Skeletal muscle cell (primary cell): ENCODE measurements at regions not wholly inside any gene's neighbourhood (a gene's known extent, or its start where the extent isn't known, plus 50 kb on each side); places are given as distances from the start of the nearest gene placed in this dataset.

Source experiments
- DNase-seq: peaks from one replicate; pipeline ENCODE4 v3.0.0-alpha.2; 2010; ENCODE audit warnings: low read depth
- H3K4me3 ChIP-seq: 2 replicates; pipeline ENCODE4 v1.5.1; 2011; ENCODE audit warnings: low read depth, mild to moderate bottlenecking, control low read depth, low read length, moderate library complexity

DNA sequence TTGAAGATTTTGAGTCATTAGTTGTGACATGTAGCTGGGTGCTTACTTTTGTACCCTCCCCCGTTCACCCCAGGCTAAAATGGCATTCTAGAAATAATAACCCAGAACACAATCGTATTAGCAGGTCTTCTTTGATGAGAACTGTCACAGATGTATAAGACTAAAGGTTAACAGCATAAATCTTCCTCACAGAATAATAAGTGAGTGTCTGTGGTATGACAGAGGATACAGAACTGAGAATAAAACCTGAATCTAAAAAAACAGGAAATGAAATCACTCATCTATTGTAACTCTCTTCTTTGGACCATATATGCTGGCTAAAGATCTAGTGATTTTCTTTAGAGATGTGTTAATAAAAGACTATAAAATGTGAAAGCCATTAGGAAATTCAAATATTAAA lies 746.6 kb downstream of the LRFN5 start:
- DNase-seq = no peak
- no peak overlapping the region for H3K4me3 ChIP-seq

DNA sequence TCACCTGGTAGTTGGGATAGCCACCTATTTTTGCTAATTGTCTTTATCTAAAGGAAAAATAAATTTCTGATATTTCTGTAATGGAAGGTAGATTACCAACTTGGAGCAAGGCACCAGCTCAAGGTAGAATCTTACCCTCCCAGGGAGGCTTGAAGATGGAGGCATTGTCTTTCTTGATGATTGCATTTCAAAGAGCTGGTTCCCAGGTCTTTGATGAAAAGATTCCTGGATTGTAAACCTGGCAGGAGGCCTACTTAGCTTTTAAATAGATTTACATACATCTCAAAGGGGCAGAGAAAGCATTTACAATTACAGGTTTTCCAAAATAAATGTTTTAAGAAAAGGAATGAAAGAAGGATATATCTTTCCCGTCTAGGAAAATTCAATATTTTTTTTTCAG lies 729.2 kb downstream of the LRFN5 start:
- H3K4me3 ChIP-seq = no peak overlapping the region
- no peak for DNase-seq

DNA sequence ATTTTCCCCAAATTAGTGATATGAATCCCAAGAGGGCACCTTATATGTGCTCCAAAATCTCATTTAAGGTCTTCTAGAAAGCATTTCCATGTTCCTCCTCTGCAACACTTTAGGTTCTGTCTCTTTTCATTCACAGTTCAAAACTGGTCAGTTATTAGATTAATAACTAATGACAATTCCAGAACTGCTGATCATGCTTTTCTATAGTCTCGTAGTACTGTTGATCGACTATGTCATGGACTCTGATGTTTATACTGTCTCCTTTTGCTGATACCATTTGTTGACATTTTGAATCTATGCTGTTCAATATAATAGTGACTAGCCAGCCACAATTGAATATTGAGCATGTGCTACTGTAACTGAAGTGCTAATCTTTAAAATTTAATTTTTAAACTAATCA lies 728.3 kb downstream of the LRFN5 start:
- no peak overlapping the region for H3K4me3 ChIP-seq
- no peak for DNase-seq

DNA sequence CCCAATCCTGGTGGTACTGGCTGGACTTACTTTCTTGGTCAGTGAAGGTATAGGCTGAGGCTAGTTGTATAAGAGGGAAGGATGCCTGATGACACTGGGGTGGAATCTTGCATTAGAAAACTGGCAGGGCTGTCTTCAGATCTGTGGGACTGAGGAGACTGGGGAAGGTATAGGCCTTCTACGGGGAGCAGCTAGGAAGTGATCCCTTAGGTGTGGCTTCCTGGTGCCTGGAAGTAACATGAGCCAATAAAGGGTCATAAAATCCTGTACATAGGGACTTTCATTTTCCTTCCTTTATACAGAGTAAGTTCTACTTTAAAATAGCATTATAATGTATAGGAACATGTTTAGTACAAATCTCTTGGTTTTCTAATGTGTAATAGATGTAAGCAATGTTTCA lies 716.8 kb downstream of the LRFN5 start:
- DNase-seq = no peak
- no peak overlapping the region for H3K4me3 ChIP-seq

DNA sequence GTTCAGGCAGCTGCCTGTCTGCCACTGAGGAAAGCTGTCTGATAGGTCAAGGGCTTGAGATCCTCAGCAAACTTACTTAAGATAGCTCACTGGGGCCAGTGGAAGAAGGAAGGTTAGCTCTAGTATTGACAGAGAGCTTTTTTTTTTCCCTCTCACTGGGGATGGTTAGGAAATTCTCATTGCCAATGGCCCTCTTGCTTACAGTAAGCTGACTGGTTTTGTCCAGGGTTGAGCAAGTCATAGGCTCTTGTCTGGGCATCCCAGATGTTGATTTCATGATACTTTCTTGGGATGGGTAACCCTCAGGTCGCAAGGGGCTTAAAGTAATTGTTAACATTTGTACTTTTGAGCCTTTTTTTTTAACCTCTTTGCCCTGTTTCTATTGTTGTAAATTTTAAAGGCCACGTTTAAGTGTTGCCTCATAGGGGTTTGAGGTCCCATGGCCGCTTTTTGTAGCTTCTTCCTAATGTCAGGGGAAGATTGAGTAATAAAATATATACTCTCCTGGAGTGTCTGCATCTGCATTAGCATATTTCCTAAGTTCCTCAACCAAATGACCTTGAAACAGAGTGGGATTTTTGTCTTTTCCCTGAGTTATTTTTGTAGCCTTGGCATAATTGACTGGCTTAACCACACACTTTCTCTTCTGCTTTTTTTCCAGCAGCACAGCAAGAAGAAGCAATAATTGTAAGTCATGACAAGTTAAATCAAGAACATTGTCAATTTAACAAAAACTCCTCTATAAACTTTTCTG lies 716.0 kb downstream of the LRFN5 start:
- no peak overlapping the region for H3K4me3 ChIP-seq
- DNase-seq = no peak

DNA sequence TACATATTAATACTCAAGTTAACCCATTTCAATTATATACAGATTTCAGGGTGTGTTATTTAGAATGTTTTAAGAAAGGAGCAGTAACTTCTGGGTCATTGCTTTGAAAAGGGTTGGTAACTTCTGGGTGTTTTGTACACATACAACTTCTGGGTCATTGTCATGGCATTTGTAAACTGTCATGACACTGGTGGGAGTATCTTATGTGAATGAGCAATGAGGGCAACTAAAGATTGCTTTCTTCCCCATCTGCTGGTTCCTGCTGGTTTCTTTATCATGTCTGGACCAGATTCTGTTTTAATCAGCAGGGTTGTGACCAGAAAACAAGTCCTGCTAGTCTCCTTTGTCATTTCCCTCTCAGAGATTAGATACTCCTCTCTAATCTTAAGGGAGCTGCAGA lies 713.3 kb downstream of the LRFN5 start:
- H3K4me3 ChIP-seq = no peak overlapping the region
- DNase-seq = no peak

DNA sequence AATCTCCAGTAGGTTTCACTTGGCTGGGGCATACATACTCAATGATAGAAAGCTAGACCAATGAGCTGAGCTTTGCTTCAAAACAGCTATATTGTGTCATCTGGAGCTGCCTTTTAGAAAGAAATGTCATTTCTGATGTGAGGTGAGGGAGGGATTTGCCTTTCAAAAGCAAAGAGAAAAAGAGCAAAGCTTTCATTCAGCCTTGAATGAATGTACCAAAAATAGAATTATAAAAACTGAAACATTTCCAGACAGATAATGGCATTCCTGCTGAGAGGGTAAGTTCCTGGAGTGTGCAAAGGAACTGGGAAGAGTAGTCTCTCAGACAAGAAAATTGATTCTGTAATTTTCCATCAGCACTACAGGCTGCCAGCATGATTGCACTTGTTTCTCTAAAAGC lies 710.0 kb downstream of the LRFN5 start:
- no peak for DNase-seq
- H3K4me3 ChIP-seq = no peak overlapping the region

DNA sequence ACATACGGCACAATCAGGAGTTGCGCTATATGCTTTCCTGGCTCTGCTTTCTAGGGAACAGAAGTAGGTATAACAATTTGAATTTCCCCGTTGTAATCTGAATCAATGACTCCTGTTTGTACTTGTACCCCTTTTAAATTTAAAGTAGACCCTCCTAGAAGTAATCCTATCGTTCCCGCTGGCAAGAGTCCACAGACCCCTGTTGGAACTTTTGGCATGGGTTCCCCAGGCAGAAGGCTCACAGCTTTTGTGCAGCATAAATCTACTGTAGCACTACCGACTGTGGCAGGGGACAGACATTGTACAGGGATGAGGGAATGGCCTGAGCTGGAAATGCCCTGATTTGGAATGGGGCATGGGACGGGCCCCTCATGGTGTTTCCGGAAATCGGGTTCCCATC lies 705.2 kb downstream of the LRFN5 start:
- no peak overlapping the region for H3K4me3 ChIP-seq
- no peak for DNase-seq

DNA sequence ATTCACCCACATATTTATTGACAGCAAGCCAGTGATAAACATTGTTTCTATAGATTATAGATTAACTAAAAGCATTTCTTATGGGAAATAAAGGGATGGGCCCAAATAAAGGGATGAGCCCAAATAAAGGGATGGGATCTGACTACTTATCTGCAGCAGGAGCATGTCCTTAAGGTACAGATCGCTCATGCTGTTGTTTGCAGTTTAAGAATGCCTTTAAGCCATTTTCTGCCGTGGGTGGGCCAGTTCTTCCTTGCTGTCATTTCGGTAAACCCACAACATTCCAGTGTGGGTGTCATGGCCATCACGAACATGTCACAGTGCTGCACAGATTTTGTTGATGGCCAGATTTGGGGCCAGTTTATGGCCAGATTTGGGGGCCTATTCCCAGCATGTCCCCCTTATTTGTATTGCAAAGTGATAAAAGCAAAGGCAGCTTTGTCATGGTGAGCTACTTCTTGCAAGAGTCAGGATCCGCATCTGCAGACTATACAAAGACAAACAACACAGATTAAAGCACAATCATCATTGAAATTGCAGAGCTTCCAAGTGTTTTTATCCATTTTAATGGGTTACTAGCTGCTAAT lies 700.7 kb downstream of the LRFN5 start:
- DNase-seq = no peak
- no peak overlapping the region for H3K4me3 ChIP-seq

DNA sequence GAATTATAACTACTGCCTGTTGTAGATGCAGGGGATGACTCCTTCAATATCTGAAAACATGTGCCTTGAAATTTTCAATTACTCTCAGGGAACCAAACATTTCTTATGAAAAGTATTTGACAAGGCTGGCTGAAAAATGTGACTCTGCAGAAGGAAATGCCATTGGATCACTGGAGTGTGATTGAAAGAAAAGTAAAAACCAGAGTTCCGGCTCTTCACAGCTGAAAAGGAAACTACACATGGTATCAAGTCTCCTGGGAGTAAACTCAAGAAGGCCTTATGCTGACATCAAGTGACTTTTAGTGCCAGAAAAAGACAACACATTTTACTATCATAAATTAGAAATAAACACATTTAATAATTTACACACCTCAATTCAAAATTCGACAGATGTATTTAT lies 693.0 kb downstream of the LRFN5 start:
- no peak for DNase-seq

DNA sequence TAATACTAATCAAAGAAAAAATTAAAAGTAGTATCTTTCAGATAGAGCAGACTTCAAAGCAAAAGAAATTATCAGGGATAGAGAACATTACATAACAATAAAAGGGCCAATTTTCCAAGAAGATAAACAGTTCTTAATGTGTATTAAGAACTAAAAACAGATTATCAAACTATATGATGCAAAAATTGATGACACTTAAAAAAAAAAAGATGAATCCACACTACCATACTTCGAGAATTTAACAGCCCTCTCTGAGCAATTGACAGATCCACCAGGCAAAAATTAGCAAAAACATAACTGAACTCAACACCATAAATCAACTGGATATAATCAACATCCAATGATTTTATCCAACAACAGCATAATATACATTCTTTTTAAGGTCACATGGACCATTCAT lies 686.5 kb downstream of the LRFN5 start:
- no peak for DNase-seq
- H3K4me3 ChIP-seq = no peak overlapping the region

More for the DNA sequence above, 693.0 kb downstream of the LRFN5 start:
- H3K4me3 ChIP-seq = no peak overlapping the region

DNA sequence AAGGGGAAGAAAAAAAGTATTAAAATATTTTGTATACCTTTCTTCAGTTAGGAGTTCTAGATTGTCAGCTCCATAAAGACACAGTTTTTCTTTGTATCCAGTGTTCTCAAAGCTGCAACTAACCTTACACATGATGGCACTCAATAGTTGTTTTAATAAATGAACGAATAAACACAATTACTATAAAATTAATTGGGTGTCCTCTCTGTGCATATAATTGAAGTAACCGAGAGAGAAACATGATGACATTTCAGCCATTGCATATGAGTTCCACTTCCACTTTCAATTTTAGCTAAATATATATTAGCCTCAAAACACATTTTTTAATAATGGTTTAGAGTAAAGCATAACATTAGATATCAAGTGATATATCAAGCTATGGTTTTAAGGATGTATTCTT lies 671.2 kb downstream of the LRFN5 start:
- H3K4me3 ChIP-seq = no peak overlapping the region
- DNase-seq = no peak

DNA sequence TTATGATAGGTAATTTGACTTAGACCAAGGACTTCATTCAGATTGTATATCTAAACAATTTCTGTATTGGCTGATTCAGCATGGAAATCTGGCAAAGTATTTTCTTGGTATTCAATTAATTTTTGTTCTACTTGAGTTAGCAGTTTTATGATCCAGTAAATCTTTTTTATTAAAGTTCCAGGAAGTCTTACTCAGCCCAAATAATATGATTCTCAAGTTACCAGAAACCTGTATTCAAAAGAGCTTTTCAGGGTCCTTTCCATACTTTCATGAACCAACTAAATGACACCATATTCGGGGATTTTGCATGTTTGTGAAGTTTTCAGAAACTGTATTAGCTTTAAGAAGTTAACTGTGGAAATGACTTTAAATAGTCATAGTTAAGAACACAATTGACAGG lies 662.6 kb downstream of the LRFN5 start:
- no peak for DNase-seq
- H3K4me3 ChIP-seq = no peak overlapping the region

DNA sequence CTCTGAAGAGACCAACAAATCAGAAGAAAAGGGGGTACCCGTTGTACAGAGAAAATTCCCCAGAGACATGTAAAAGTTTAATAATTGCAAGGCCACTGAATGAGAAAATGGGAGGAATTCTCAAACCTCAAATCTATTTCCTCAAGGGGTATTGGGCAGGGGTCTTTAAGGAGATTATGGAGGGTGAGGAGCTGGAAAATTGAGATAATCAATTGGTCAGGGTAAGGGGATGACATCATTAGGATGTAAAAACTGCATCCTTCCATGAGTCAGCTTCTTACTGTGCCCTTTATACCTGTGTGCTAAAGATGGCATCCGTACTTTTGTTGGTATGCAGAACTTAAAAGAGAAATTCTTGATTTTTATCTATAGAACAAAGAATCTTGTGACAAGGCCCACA lies 641.5 kb downstream of the LRFN5 start:
- no peak overlapping the region for H3K4me3 ChIP-seq
- no peak for DNase-seq

DNA sequence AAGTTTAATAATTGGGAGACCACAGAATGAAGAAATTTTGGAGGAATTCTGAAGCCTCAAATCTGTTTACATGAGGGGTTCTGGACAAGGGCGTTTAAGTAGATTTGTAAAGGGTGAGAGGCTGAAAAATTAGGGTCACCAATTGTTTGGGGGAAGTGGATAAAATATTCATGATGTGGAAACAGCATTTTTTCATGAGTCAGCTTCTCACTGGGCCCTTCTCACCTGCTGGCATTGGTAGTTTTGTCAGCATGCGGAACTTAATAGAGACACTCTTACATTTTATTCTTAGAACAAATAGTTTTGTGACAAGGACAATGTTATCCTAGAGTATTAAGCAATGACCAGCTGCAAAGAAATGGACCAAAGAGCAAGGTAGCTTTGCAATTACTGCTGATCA lies 634.4 kb downstream of the LRFN5 start:
- no peak overlapping the region for H3K4me3 ChIP-seq
- DNase-seq = no peak

DNA sequence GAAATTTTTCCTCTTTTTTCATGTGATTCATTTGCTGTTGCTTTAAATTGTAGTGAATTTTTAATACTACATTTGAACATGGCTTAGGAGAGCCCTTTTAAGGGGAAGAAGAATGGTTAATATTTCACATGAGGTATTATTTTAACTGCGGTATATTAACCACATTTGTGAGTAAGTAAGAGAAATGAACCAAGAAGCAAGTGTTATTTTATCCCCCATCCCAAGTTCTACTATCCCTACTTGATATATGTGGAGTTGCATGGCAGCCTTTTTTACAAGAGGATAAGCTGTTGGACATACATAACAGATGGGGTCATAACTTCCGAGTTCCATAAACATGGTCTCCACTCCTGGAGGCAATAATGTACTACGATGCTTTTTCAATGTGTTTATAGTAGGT lies 623.3 kb downstream of the LRFN5 start:
- no peak for DNase-seq
- H3K4me3 ChIP-seq = no peak overlapping the region

DNA sequence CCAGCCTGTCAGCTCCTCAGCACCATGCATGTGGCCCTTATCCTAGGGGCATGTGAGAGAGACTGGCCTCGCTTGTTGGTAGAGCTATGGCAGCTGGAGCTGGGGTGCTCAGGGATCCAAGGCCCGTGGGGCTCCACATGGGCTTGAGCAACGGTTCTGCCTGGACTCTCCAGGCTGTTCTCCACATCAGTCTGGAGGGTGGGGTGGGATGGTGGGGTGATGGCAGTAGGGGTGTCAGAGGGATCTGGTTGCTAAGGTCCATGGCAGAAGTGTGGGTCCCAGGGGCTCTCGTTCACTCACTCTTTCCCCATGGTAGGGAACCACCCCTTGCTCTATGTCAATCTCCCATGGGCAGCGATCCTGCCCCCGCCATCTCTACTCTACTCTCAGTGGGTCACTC lies 622.6 kb downstream of the LRFN5 start:
- H3K4me3 ChIP-seq = no peak overlapping the region

DNA sequence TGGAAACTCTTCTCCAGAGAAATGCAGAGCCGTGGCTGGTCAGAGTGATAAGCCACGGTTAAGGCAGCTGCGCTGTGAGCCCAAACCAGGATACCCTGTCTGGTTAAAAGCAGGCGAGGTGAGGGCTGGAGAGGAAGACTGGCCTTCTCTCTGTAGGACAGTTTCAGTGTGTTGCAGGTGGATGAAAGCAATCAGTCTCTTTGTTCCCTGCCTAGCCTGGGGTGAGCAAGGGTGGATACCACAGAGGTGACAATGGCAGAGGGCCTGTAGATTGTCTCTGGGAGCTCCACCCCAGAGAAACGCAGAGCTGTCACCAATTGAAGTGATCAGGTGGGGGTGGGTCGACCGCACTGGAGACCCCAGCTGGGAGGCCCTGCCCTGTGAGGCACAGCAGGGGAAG lies 621.9 kb downstream of the LRFN5 start:
- H3K4me3 ChIP-seq = no peak overlapping the region
- DNase-seq = no peak

More for the DNA sequence above, 622.6 kb downstream of the LRFN5 start:
- no peak for DNase-seq

DNA sequence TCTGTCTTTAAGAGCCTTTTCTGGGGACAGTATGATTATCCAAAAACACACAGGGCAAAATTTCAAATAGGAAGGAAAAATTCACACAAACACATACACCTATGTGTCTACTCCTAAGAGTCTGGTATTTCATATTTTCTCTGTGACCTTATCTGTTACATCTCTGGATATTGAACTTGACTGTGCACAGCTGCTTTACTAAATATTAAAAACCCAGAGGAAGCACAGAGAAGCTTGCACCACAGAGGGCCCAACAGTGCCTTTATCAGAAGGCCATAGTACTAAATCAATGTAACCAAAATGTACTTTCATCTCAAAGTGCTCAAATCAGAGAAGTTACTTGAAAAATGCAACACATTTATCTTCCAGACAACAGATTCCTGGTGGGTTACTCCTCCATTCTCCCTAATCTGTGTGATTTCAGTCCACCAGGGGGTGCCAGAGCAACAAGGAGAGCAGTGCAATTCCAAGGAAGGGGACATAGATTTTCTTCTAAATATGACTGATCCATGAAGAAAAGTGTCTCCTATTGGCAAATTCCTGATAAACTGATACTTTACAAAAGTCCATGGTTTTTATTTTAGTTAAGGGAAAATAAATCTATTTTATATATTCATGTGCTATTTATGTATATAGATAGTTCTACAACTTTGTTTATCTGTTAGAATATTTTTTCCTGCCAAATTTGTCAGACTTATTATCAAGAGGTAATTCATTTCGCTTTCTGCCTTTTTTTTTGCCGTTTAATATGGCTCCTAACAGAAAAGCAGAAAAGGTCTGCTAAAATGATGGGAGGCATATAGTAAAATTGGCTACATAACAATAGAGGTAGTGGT lies 617.6 kb downstream of the LRFN5 start:
- no peak overlapping the region for H3K4me3 ChIP-seq
- peak; percentile 30 for DNase-seq

DNA sequence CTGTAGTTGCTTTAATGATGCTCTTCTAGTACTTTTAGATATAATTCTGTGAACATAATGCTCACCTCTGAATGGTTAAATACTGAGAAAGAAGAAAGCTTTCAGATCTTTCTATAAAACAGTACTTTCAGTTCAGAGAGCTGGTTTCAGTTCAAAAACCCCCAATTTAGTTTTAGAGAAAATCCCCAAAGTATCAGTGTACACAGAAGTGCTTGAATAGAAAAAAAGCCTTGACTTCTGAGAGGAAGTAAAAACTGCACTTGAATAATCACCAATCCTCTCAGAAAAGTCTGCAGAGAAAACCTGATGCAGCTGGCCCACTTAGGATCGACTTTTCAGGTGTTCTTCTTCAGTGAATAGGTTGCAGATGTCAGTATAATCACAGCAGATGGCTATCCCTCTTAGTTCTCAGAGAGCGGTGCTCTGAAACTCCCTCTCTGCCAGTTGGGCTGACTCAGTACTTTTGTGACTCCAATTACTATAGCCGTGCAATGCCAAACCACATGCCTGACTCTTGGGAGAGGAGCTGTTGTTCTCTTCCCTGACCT lies 616.3 kb downstream of the LRFN5 start:
- peak; percentile 85 for DNase-seq
- no peak overlapping the region for H3K4me3 ChIP-seq
